IPS-20b (cell line): ENCODE measurements at regions not wholly inside any gene's neighbourhood (a gene's known extent, or its start where the extent isn't known, plus 50 kb on each side); places are given as distances from the start of the nearest gene placed in this dataset.

Experiments
- H3K27ac ChIP-seq: one replicate; pipeline ENCODE4 v1.5.1; 2013; ENCODE audit warnings: low read length
- H3K27me3 ChIP-seq: 2 replicates; pipeline ENCODE4 v1.6.1; 2013; ENCODE audit warnings: mild to moderate bottlenecking, low read length, inconsistent platforms; ENCODE audit not compliant: insufficient read depth
- H3K36me3 ChIP-seq: 2 replicates; pipeline ENCODE4 v1.6.1; 2013; ENCODE audit warnings: low read depth, mild to moderate bottlenecking, inconsistent platforms, low read length, moderate library complexity; ENCODE audit not compliant: insufficient read depth
- H3K4me1 ChIP-seq: 2 replicates; pipeline ENCODE4 v1.6.1; 2013; ENCODE audit warnings: mild to moderate bottlenecking, control low read depth, inconsistent platforms, low read length, moderate library complexity; ENCODE audit not compliant: insufficient read depth
- H3K4me3 ChIP-seq: 2 replicates; pipeline ENCODE4 v1.5.1; 2013; ENCODE audit warnings: mild to moderate bottlenecking, low read length, inconsistent platforms
- H3K9ac ChIP-seq: 2 replicates; pipeline ENCODE4 v1.6.1; 2013; ENCODE audit warnings: low read depth, mild to moderate bottlenecking, inconsistent platforms, low read length, moderate library complexity
- H3K9me3 ChIP-seq: 2 replicates; pipeline ENCODE4 v1.6.1; 2013; ENCODE audit warnings: mild to moderate bottlenecking, low read depth, low read length, inconsistent platforms; ENCODE audit not compliant: insufficient read depth

DNA sequence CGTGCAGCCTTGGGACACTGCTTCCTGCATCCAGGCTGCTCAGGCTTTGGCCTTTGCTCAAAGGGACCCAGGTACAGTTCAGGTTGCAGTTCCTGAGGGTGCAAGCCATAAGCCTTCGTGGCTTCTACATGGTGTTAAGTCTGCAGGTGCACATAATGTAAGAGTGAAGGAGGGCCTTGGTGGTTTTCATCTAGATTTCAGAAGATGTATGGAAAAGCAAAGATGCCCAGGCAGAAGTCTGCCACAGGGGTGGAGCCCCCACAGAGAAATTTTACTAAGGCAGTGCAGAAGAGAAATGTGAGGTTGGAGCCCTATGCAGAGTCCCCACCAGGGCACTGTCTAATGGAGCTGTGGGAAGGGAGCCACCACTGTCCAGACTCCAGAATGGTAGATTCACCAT, 200.9 kb downstream of the ICE1 start:
- no peaks in the 10 kb centered on the region for H3K4me1 ChIP-seq
- no peaks in the 10 kb centered on the region for H3K36me3 ChIP-seq
- H3K27ac ChIP-seq, result no peak overlapping the region
- no peaks in the 10 kb centered on the region for H3K27me3 ChIP-seq
- no peak overlapping the region for H3K4me3 ChIP-seq
- H3K9me3 ChIP-seq, result peaks cover 36% of the 10 kb centered on the region
- no peak overlapping the region for H3K9ac ChIP-seq

- Histone ChIP-seq H3K9ac (no peak overlapping the region), H3K4me3 (no peak overlapping the region), H3K27me3 (no peaks in the 10 kb centered on the region), H3K9me3 (peaks cover 36% of the 10 kb centered on the region), H3K36me3 (no peaks in the 10 kb centered on the region), H3K4me1 (no peaks in the 10 kb centered on the region), H3K27ac (no peak overlapping the region)
These were observed 200.3 kb downstream of the ICE1 start for GRCh38 chr5:5622806-5623205.

DNA sequence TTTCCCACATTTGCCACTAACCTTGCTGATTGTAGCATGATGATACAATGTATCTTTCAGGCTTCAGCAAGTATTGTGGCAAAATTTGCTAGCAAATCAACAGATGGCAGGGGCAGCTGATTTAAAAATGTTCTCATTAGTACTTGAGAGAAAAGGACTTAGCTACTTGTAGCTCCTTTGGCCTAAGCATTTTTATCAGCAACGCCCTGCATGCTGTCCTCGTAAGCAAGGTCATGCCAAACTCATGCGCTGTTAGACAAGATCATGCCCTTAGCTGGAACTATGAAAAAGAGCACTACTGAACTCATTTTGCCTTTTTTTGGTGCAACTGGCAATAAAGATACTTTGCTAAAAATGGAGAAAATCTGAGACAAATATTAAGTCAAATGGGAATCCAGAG, 197.1 kb downstream of the ICE1 start:
- H3K36me3 ChIP-seq, result no peaks in the 10 kb centered on the region
- no peak overlapping the region for H3K4me3 ChIP-seq
- no peaks in the 10 kb centered on the region for H3K4me1 ChIP-seq
- peaks cover 29% of the 10 kb centered on the region for H3K9me3 ChIP-seq
- H3K27ac ChIP-seq, result no peak overlapping the region
- H3K27me3 ChIP-seq, result no peaks in the 10 kb centered on the region
- H3K9ac ChIP-seq, result no peak overlapping the region

DNA sequence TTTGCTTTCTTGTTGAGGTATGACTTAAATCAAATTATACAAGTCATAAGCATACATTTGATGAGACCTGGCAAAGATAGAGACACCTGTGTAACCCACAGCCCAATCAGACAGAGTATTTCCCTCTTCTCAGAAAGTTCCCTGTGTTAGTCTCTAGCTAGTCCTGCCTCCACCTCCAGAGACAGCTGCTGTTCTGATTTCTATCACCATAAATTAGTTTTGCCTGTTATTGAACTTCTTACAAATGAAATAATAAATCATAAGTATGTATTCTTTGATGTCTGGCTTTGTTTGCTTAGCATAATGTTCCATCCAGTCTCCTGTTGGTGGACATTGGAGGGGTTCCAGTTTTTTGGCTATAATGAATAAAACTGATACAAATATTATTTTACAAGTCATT, 194.5 kb downstream of the ICE1 start:
- Histone ChIP-seq H3K4me1 (no peaks in the 10 kb centered on the region), H3K9ac (no peak overlapping the region), H3K9me3 (peaks cover 5% of the 10 kb centered on the region), H3K36me3 (no peaks in the 10 kb centered on the region), H3K4me3 (no peak overlapping the region), H3K27me3 (no peaks in the 10 kb centered on the region), H3K27ac (no peak overlapping the region)

GRCh38 chr5:5616247-5616895, 193.9 kb downstream of the ICE1 start:
- Histone ChIP-seq H3K4me1 (no peaks in the 10 kb centered on the region), H3K27ac (no peak overlapping the region), H3K9ac (no peak overlapping the region), H3K9me3 (no peaks in the 10 kb centered on the region), H3K27me3 (no peaks in the 10 kb centered on the region), H3K4me3 (no peak overlapping the region), H3K36me3 (no peaks in the 10 kb centered on the region)

DNA sequence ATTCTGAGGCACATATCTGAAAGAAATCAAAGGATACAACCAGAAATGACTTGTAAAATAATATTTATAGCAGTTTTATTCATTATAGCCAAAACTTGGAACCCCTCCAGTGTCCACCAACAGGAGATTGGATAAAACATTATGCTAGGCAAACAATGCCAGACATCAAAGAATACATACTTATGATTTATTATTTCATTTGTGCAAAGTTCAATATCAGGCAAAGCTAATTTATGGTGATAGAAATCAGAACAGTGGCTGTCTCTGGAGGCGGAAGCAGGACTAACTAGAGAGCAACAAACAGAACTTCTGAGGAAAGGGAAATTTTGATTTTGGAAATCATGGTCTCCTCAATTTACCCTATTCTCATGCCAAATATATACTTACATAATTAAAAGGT, 193.1 kb downstream of the ICE1 start:
- Histone ChIP-seq H3K4me1 (no peaks in the 10 kb centered on the region), H3K9ac (no peak overlapping the region), H3K27me3 (no peaks in the 10 kb centered on the region), H3K27ac (no peak overlapping the region), H3K36me3 (no peaks in the 10 kb centered on the region), H3K4me3 (no peak overlapping the region), H3K9me3 (no peaks in the 10 kb centered on the region)

DNA sequence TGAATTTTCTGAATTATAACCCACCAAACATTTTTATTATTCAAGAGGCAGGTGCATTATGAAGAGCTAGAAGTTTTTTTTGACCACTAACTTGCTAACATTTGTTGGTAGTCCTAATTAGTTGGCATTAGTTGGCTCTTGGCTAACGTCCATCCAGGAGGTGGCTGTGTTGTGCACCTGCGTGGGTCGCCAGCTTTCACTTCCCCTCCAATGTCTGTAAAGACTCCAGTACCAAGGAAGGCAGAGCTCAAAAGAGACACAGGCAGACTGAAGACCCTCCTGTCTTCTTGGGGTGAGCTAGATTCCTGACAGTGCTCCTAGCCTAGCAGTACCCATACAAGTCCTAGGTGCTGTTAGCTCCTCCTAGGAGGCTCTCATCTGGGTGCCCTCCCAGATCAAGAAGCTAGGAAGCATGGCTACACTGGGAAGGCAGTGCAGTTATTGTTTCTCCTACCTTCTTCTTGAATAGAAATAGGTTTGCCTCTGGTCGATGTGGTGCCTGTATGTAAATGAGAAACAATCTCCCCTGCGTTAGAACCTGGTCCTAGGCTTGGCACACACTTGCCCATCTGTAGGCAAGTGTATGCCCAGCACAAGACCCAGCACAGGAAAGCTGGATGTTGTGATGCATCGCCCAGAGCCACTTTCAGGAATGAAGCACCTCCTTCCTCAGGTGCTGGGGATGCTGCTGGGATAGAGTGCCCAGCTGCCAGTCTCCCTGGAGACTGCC, 190.9 kb downstream of the ICE1 start:
- Histone ChIP-seq H3K9ac (no peak overlapping the region), H3K27me3 (no peaks in the 10 kb centered on the region), H3K9me3 (no peaks in the 10 kb centered on the region), H3K36me3 (no peaks in the 10 kb centered on the region), H3K4me1 (no peaks in the 10 kb centered on the region), H3K27ac (no peak overlapping the region), H3K4me3 (no peak overlapping the region)

- Histone ChIP-seq H3K36me3 (no peaks in the 10 kb centered on the region), H3K27me3 (no peaks in the 10 kb centered on the region), H3K4me3 (no peak overlapping the region), H3K27ac (no peak overlapping the region), H3K9me3 (no peaks in the 10 kb centered on the region), H3K4me1 (no peaks in the 10 kb centered on the region), H3K9ac (no peak overlapping the region)
These were observed 189.6 kb downstream of the ICE1 start for GRCh38 chr5:5612096-5612495.

DNA sequence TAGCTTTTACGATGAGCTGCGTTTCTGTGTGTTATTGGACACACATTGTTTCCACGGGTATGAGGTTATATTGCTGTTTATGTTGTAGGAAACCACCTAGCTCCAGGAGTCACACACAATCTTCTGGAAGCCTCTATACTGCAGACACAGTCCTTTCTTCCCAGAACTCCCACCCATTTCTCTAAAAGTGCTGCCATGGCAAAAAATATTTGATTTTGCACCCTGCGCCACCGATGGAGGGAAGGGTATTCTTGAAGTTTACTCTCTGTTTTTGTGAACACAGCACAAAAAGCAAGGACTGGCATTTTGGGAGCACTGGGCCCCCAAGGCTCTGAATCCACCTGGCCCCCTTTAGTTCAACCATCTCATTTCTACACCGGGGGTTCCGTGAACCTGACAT, 187.5 kb downstream of the ICE1 start:
- H3K4me3 ChIP-seq, result no peak overlapping the region
- H3K9ac ChIP-seq, result no peak overlapping the region
- no peaks in the 10 kb centered on the region for H3K4me1 ChIP-seq
- H3K36me3 ChIP-seq, result no peaks in the 10 kb centered on the region
- no peak overlapping the region for H3K27ac ChIP-seq
- no peaks in the 10 kb centered on the region for H3K27me3 ChIP-seq
- no peaks in the 10 kb centered on the region for H3K9me3 ChIP-seq

DNA sequence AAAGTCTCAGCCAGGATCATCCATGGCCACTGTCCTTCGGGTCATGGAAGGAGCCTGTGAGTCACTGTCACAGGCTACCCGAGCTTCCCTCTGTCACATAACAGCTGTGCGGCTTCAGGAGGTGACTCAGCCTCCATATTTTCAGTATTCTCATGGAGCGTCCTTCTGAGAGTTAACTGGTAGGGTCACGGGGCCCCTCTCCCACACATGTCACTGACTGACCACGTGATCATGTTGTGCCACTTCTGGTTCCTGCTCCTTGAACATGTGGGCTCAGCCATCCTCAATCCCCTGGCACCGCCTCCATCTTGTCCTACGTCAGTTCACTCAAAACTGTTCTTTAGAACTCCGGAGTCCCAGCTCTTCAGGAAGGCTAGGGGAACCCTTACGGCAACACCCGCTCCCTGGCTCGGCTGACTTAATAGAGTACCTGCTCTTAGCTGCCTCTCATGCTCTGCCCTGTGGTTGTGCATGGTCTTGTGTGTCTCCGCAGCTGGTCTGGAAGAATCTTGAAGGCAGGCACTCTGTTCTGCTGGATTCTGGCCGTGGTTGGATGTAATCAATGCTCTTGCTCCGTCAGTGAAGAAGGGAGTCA, 182.8 kb downstream of the ICE1 start:
- H3K9ac ChIP-seq, result no peak overlapping the region
- H3K4me1 ChIP-seq, result no peaks in the 10 kb centered on the region
- no peak overlapping the region for H3K27ac ChIP-seq
- H3K36me3 ChIP-seq, result no peaks in the 10 kb centered on the region
- no peak overlapping the region for H3K4me3 ChIP-seq
- H3K27me3 ChIP-seq, result no peaks in the 10 kb centered on the region
- H3K9me3 ChIP-seq, result no peaks in the 10 kb centered on the region

DNA sequence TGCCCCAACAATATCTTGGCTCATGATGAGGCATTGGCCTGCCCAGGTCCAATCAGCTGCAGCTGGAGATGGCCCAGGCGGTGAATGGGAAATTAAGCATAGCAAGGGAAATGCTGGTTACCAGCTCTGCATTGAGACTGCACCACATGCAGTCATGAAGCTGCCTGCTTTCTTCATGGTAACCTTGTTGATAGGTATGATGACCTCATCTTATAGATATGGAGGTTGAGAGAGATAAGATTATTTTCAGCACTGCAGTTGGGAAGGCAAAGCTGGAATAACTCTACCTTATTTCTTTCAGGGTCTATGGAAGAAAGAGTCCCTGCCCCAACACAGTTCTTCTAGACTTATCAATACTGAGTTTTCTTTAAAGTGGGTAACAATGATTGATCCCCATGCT, 180.1 kb downstream of the ICE1 start:
- Histone ChIP-seq H3K36me3 (no peaks in the 10 kb centered on the region), H3K27me3 (no peaks in the 10 kb centered on the region), H3K9me3 (no peaks in the 10 kb centered on the region), H3K4me1 (no peaks in the 10 kb centered on the region), H3K4me3 (no peak overlapping the region), H3K27ac (no peak overlapping the region), H3K9ac (no peak overlapping the region)

DNA sequence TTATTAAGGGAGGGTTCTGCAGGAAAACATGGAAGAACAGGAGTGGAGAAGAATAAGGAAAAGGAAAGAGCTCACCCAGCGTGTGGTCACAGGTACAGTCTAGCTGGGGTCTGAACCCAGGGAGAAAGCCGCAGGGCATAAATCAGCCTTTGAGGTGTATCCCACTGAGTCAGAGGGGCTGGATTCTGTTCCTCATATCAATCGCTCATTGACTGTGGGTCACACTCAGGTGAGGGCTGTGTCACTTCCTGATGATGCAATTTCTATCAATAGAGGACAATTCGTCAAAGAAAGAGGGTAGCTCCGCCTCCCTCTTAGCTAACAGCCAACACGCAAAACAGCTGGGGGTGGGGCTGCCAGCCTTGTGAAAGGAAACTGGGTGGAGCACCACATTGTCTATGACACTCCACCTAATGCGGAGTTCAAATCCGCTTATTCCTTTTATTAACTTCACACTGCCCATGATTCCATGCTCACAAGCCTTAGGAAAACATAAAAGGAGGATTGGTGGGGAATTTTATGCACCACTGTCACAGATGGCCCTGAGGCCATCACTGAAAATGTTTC, 176.2 kb downstream of the ICE1 start:
- Histone ChIP-seq H3K4me3 (no peak overlapping the region), H3K27me3 (no peaks in the 10 kb centered on the region), H3K4me1 (no peaks in the 10 kb centered on the region), H3K9me3 (no peaks in the 10 kb centered on the region), H3K36me3 (no peaks in the 10 kb centered on the region), H3K9ac (no peak overlapping the region), H3K27ac (no peak overlapping the region)
